ENCODE measurements at regions not wholly inside any gene's neighbourhood (a gene's known extent, or its start where the extent isn't known, plus 50 kb on each side); places are given as distances from the start of the nearest gene placed in this dataset.

GRCh38 chr10:18830277-18830676 is 171.0 kb downstream of the ARL5B start:
- TF ChIP-seq POLR2A (IDR thresholded peaks at IDR 0.05) = no peak
- TF ChIP-seq, protein P1, sequence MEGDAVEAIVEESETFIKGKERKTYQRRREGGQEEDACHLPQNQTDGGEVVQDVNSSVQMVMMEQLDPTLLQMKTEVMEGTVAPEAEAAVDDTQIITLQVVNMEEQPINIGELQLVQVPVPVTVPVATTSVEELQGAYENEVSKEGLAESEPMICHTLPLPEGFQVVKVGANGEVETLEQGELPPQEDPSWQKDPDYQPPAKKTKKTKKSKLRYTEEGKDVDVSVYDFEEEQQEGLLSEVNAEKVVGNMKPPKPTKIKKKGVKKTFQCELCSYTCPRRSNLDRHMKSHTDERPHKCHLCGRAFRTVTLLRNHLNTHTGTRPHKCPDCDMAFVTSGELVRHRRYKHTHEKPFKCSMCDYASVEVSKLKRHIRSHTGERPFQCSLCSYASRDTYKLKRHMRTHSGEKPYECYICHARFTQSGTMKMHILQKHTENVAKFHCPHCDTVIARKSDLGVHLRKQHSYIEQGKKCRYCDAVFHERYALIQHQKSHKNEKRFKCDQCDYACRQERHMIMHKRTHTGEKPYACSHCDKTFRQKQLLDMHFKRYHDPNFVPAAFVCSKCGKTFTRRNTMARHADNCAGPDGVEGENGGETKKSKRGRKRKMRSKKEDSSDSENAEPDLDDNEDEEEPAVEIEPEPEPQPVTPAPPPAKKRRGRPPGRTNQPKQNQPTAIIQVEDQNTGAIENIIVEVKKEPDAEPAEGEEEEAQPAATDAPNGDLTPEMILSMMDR (IDR thresholded peaks at IDR 0.05) = no peak

All from testis (tissue), 2 donors.